HG03097 (cell line): ENCODE measurements at regions not wholly inside any gene's neighbourhood (a gene's known extent, or its start where the extent isn't known, plus 50 kb on each side); places are given as distances from the start of the nearest gene placed in this dataset.
"Not testable (repeated sequence)": the region's sequence is repeated elsewhere in the genome, so short reads cannot be mapped to it uniquely, and the experiment has no call there.

Experiments
- ATAC-seq: cut with Tn5 transposase; IDR thresholded peaks from one replicate; pipeline ENCODE4 v1.9.1; 2021; ENCODE audit not compliant: unreplicated experiment, low FRiP score

DNA sequence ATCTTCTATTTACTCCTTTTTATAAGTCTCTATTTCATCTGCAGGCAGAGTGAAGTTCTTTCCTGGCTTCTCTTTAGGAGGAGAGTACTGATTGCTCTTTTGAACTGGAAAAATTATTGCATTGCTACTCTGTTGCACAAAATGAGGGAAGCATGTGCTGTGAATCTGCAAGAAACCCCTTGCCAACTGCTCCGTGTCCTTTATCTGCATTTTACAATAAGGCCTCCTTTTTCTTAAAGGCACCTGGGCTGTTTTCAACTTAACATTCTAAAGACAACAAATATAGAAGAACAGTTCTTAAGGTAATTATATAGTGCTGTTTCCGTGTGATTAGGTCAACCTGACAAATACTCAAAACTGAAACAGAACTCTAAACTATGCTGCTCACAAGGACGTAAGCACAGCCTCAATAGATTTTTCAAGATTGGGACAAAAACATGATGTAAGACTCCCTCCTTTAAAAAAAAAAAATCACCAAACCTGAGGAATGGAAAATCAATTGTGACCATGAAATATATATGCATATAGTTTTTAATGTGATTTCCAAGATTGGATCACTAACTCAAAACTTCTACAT lies 716.6 kb upstream of the INTU start:
- no peak for ATAC-seq

DNA sequence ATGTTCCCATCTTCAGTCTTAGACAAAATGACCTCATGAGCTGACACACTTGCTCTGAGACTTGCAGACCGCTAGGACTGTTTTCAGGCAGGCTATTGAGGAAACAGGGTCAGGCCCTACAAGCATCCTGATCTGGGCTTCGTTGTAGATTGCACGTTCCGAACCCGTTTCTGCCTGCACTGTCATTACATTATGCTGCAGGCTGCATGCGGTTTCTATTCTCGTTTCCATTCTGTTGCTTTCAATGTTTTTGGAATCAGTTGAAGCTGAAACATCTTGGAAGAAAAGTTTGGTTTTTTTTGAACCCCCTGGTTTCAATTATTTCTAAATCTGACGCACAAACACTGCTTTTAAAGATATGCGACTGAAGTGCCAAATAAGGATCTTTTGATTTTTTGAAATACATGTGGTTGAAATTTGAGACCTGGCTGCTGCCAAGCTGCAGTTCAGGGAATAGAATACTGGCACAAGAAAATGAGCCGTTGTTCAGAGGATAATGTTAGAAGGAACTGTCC lies 716.1 kb upstream of the INTU start:
- no peak for ATAC-seq

GRCh38 chr4:126922328-126922938 lies 710.3 kb upstream of the INTU start:
- not testable (repeated sequence) for ATAC-seq

DNA sequence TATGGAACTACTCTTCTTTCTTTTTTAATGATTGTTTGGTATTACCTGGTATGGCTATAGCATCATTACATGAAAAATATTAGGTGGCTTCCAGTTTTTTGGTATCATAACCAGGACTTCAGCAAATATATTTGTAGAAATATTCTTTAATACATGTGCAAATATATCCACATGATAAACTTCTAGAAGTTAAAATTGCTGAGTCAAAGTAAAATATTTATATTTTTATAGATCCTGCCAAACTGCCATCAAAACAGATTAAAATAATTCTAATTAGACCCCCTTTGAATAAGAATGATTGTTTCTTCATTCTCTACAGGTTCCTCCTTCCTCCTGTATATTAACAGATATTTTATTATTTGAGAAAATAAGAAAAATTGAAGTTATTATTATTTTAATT lies 708.5 kb upstream of the INTU start:
- no peak for ATAC-seq

GRCh38 chr4:126930059-126930458 lies 702.7 kb upstream of the INTU start:
- ATAC-seq, result not testable (repeated sequence)

- ATAC-seq, result no peak
Measured at GRCh38 chr4:126935801-126936200, 697.0 kb upstream of the INTU start.

GRCh38 chr4:126937342-126937741 lies 695.4 kb upstream of the INTU start:
- ATAC-seq, result no peak

DNA sequence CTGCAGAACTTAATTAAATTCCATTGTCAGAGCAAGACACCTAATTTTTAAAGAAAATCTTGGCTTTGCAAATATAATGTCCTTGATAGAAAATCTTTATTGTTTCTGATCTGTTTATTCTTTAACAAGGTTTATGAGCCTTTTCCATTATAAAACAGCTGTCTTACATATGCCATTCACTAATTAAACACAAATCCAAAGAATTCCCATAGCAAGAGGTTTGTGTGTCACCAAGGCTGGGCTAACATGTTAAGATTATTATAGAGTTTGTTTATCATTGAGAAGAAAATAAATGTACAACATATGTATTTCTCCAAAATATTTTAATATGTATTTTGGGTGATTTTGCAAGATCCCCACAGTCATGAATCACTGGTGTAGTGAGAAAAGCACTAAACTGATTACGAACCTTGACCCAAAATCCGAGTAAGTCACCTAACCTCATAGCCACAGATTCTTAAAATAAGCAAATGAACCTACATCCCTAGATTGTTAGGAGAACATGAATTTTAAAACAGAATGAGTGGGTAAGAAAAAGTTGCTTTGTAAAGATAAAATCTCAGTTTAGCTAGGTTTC lies 694.8 kb upstream of the INTU start:
- no peak for ATAC-seq

GRCh38 chr4:126939401-126939800 lies 693.4 kb upstream of the INTU start:
- no peak for ATAC-seq

DNA sequence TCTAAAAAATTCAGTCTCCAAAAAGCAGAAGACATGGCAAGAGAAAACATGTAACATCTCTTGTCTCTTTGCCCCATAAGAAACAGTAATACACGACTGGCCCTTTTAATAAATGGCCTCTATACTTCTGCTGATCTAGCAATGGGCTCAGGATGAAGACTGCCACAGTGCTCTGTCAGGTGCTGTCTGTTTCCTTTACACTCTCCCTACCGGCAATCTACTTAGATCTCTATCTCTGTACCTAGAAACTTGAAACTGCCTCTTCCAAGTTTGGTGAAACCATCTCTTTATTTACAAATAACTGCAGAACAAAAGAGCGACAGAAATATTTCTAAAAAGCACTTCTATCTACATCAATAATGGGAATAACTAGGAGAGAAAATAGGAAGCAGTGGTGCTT lies 685.2 kb upstream of the INTU start:
- ATAC-seq, result no peak

- ATAC-seq, result no peak
Measured at GRCh38 chr4:126954537-126955291, 678.0 kb upstream of the INTU start.

GRCh38 chr4:126955292-126956183 lies 677.2 kb upstream of the INTU start:
- no peak for ATAC-seq

DNA sequence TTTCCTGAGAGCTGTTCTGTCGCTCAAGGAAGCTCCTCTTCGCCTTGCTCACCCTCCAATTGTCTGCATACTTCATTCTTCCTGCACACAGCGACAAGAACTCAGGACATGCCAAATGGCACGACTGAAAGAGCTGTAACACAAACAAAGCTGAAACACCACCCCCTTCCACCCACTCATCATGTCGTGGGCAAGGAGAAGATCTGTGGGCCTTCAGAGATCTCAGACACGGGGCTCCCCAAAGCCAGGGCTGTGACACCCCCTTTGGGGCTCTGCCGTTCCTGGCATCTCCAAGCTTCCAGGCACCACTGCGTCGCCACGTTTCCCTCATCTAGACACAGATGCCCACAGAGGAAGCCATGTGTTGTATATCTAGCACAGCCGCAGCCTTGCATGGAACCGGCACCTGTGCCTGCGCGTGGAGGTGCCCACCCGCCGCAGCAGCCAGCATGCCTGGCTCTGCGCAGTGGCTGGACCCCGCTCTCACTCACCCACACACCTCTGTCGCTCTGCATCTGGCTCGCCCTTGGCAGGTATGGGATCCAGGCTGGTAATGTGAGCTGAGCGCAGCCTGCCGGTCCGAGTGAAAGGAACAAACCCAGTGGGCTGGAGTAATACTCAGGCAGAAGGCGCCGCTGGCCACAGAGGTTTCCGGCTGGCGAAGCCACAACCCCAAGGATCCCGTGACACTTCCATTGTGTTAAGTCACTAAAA lies 676.4 kb upstream of the INTU start:
- ATAC-seq, result no peak

DNA sequence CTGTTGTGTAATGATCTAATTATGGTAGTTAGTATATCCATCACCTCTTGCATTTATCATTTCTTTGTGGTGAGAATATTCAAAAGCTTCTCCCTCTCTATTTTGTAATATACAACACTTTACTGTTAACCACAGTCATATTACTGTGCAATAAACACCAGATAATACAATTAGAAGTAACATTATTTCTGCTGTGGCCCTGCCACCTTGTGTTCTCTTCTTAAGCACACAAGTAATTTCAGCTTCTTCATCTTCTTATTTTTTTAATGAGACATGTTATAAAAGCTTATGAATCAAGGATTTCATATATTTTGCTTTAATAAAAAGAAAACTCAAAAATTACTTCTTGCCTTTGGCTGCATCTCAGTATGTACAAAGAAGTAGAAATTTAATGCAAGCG lies 675.2 kb upstream of the INTU start:
- ATAC-seq, result no peak

DNA sequence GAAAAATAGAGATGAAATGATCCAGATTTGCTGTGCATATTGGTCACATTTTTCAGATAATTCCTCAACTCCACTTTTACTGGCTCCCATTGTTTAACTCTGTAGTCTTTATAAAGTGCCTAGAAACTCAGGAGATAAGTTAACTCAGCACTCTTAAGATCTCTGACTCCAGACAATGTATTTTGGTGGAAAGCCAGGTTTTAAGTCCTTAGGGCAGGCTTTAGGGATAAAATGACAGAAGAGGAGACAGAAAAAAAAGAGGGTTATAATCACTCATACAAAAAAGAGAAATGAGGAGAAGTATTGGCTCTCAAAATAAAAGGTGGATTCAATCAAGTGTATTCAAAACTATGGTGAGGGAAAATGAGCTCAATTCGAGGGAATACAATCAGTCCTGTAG lies 674.8 kb upstream of the INTU start:
- no peak for ATAC-seq

DNA sequence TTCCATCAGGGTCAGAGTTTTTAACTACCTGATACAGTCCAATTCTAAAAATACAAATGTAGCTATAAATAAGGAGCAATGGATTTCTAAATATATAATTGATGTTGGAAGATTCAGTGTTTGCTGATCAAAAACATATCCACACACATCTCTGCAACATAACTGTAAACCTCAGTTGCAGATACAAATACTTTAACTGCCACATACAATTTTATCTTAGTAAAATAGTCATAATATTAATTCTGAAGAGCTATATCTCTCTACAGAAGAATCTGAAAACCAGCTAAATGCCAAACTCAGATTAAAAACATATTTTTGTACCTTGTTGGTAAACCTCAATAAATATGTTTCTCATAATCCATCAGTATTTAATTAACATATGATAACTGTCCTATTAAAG lies 674.3 kb upstream of the INTU start:
- no peak for ATAC-seq

GRCh38 chr4:126959056-126959745 lies 673.6 kb upstream of the INTU start:
- ATAC-seq, result no peak

DNA sequence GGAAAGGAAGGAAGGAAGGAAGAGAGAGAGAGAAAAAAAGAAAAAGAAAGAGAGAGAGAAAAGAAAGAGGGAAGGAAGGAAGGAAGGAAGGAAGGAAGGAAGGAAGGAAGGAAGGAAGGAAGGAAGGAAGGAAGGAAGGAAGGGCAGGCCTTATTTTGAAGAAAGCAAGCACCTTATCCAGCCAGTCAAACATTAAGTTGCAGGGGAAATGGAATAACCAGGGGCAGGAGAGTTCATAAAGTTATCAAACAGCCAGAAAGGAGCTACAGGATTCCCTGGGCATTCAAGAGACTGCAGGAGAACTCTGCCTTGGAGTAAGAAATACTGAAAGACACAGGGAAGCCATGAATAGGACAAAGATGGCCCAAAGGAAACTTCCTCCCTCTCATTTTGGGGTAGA lies 672.0 kb upstream of the INTU start:
- ATAC-seq, result no peak

GRCh38 chr4:126961661-126962060 lies 671.1 kb upstream of the INTU start:
- no peak for ATAC-seq
